ENCODE measurements at regions not wholly inside any gene's neighbourhood (a gene's known extent, or its start where the extent isn't known, plus 50 kb on each side); places are given as distances from the start of the nearest gene placed in this dataset.

DNA sequence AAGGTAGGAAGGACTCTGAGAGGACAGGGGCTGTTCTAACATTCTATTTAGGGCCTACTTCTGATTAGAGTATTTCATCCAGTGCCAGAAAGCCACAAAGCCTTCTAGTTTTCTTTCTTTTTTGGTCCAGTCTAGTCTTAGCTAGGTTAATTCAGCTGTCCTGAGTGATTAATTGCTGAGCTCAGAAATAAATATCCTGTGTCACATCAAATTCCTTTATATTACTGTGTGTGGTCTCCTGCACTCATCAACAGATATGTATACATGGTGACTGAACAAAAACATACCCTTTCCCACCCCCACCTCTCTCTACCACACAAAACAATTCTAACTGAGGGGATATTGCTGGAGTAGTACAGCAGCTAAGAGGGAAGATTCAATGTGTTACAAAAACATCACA, 601.5 kb upstream of the NRSN1 start:
- no peak for TF ChIP-seq CTCF (IDR thresholded peaks at IDR 0.05)
- no peak for TF ChIP-seq POLR2A (IDR thresholded peaks at IDR 0.05)
